ENCODE measurements at regions not wholly inside any gene's neighbourhood (a gene's known extent, or its start where the extent isn't known, plus 50 kb on each side); places are given as distances from the start of the nearest gene placed in this dataset.

DNA sequence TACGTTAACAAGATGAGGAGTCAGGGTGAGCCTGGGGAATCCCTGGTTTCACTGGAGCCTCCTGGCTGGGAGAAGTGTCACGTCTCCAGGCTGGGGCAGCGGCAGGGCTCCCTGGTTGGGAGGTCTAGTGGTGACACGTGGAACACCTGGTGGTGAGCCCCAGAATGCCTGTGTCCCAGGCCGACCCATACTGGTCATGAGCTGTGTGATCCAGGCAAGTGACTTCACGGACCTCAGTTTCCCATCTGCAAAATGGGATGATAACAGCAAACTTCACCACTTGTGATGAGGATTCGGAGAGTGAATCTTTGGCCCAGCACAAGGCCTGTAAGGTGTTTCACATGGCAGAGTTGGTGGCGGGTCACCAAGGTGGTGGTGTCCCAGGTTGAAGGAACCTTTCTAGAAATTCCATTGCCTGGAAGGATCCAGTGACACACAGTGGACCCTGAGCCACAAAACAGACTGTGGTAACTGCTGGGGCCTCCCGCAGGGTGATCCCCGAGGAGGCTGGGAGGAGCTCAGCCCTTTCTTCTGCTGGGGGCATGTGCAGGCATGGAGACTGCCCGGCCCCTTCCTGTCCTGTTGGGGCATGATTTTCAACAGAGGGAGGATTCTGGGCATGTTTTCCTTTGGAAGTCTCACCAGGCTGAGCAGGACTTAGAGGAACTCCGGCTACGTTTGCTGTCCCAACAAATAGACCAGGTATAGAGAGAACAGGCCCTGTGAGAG lies 153.9 kb upstream of the IER5L start:
- Histone ChIP-seq H3K9ac (ENCODE audit: insufficient read depth, low read length) (no peak overlapping the region), H3K36me3 (ENCODE audit: control insufficient read depth, insufficient read depth, low read length) (no peaks in the 10 kb centered on the region), H3K27ac (ENCODE audit: insufficient read depth, low read length) (no peak overlapping the region), H3K9me3 (ENCODE audit: control insufficient read depth, insufficient read depth, low read depth, low read length) (no peaks in the 10 kb centered on the region), H3K4me3 (replicated peaks in 1 of 4; ENCODE audit: control extremely low read depth in 1 of 4, insufficient read depth in 1 of 4, low read depth in 3 of 4, low read length in 4 of 4) (no peak overlapping the region), H4K20me1 (ENCODE audit: control insufficient read depth, extremely low read depth, insufficient read depth, low read length) (no peaks in the 10 kb centered on the region), H3K79me2 (ENCODE audit: control insufficient read depth, insufficient read depth, low read length) (no peaks in the 10 kb centered on the region), H3K27me3 (ENCODE audit: control insufficient read depth, insufficient read depth, low read length) (no peaks in the 10 kb centered on the region), H2AFZ (ENCODE audit: low read length) (no peak overlapping the region), H3K4me1 (ENCODE audit: control insufficient read depth, extremely low read depth, insufficient read depth, low read length) (peaks cover 20% of the 10 kb centered on the region), H3K4me2 (ENCODE audit: extremely low read depth, insufficient read depth, low read length) (no peak overlapping the region)
- TF ChIP-seq EZH2 (IDR thresholded peaks at IDR 0.05; ENCODE audit: low read length, missing control alignments), result no peak
- TF ChIP-seq, protein P1, sequence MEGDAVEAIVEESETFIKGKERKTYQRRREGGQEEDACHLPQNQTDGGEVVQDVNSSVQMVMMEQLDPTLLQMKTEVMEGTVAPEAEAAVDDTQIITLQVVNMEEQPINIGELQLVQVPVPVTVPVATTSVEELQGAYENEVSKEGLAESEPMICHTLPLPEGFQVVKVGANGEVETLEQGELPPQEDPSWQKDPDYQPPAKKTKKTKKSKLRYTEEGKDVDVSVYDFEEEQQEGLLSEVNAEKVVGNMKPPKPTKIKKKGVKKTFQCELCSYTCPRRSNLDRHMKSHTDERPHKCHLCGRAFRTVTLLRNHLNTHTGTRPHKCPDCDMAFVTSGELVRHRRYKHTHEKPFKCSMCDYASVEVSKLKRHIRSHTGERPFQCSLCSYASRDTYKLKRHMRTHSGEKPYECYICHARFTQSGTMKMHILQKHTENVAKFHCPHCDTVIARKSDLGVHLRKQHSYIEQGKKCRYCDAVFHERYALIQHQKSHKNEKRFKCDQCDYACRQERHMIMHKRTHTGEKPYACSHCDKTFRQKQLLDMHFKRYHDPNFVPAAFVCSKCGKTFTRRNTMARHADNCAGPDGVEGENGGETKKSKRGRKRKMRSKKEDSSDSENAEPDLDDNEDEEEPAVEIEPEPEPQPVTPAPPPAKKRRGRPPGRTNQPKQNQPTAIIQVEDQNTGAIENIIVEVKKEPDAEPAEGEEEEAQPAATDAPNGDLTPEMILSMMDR (conservative IDR thresholded peaks at IDR 0.05 in 1 of 2, IDR thresholded peaks at IDR 0.05 in 1 of 2; ENCODE audit: low read depth in 1 of 2, low read length in 2 of 2), result no peak
- no peak for DNase-seq (ENCODE audit: low read depth in 2 of 2)

GRCh38 chr9:129331493-129331765 lies 153.4 kb upstream of the IER5L start:
- Histone ChIP-seq H3K4me3 (replicated peaks in 1 of 4; ENCODE audit: control extremely low read depth in 1 of 4, insufficient read depth in 1 of 4, low read depth in 3 of 4, low read length in 4 of 4) (no peak overlapping the region), H4K20me1 (ENCODE audit: control insufficient read depth, extremely low read depth, insufficient read depth, low read length) (no peaks in the 10 kb centered on the region), H3K4me2 (ENCODE audit: extremely low read depth, insufficient read depth, low read length) (no peak overlapping the region), H3K9me3 (ENCODE audit: control insufficient read depth, insufficient read depth, low read depth, low read length) (no peaks in the 10 kb centered on the region), H3K4me1 (ENCODE audit: control insufficient read depth, extremely low read depth, insufficient read depth, low read length) (peaks cover 20% of the 10 kb centered on the region), H2AFZ (ENCODE audit: low read length) (no peak overlapping the region), H3K79me2 (ENCODE audit: control insufficient read depth, insufficient read depth, low read length) (no peaks in the 10 kb centered on the region), H3K9ac (ENCODE audit: insufficient read depth, low read length) (no peak overlapping the region), H3K27me3 (ENCODE audit: control insufficient read depth, insufficient read depth, low read length) (no peaks in the 10 kb centered on the region), H3K27ac (ENCODE audit: insufficient read depth, low read length) (no peak overlapping the region), H3K36me3 (ENCODE audit: control insufficient read depth, insufficient read depth, low read length) (no peaks in the 10 kb centered on the region)
- peak in 1 of 2 donors; percentile 16 for DNase-seq (ENCODE audit: low read depth in 2 of 2)
- TF ChIP-seq, protein P1 (conservative IDR thresholded peaks at IDR 0.05 in 1 of 2, IDR thresholded peaks at IDR 0.05 in 1 of 2; ENCODE audit: low read depth in 1 of 2, low read length in 2 of 2), result no peak
- no peak for TF ChIP-seq EZH2 (IDR thresholded peaks at IDR 0.05; ENCODE audit: low read length, missing control alignments)

- H3K36me3 ChIP-seq (ENCODE audit: control insufficient read depth, insufficient read depth, low read length), result no peaks in the 10 kb centered on the region
- no peaks in the 10 kb centered on the region for H4K20me1 ChIP-seq (ENCODE audit: control insufficient read depth, extremely low read depth, insufficient read depth, low read length)
- no peaks in the 10 kb centered on the region for H3K79me2 ChIP-seq (ENCODE audit: control insufficient read depth, insufficient read depth, low read length)
- no peak overlapping the region for H3K9ac ChIP-seq (ENCODE audit: insufficient read depth, low read length)
- H3K4me2 ChIP-seq (ENCODE audit: extremely low read depth, insufficient read depth, low read length), result no peak overlapping the region
- no peaks in the 10 kb centered on the region for H3K9me3 ChIP-seq (ENCODE audit: control insufficient read depth, insufficient read depth, low read depth, low read length)
- no peak overlapping the region for H3K27ac ChIP-seq (ENCODE audit: insufficient read depth, low read length)
- no peak overlapping the region for H3K4me3 ChIP-seq (replicated peaks in 1 of 4; ENCODE audit: control extremely low read depth in 1 of 4, insufficient read depth in 1 of 4, low read depth in 3 of 4, low read length in 4 of 4)
- H3K27me3 ChIP-seq (ENCODE audit: control insufficient read depth, insufficient read depth, low read length), result no peaks in the 10 kb centered on the region
- peak; percentile 18 to 43 for DNase-seq (ENCODE audit: low read depth in 2 of 2)
- TF ChIP-seq EZH2 (IDR thresholded peaks at IDR 0.05; ENCODE audit: low read length, missing control alignments), result no peak
- TF ChIP-seq, protein P1 (conservative IDR thresholded peaks at IDR 0.05 in 1 of 2, IDR thresholded peaks at IDR 0.05 in 1 of 2; ENCODE audit: low read depth in 1 of 2, low read length in 2 of 2), result no peak
- H2AFZ ChIP-seq (ENCODE audit: low read length), result no peak overlapping the region
- peaks cover 20% of the 10 kb centered on the region for H3K4me1 ChIP-seq (ENCODE audit: control insufficient read depth, extremely low read depth, insufficient read depth, low read length)
Measured at GRCh38 chr9:129330711-129331492, 152.8 kb upstream of the IER5L start.

Data from fibroblast of lung (primary cell).